GM19463 (cell line): ENCODE measurements at regions not wholly inside any gene's neighbourhood (a gene's known extent, or its start where the extent isn't known, plus 50 kb on each side); places are given as distances from the start of the nearest gene placed in this dataset.

Experiments
- ATAC-seq: cut with Tn5 transposase; IDR thresholded peaks from one replicate; pipeline ENCODE4 v1.9.1; 2021; ENCODE audit warnings: mild to moderate bottlenecking, moderate library complexity; ENCODE audit not compliant: unreplicated experiment

- ATAC-seq, result no peak
Measured at GRCh38 chr12:98048326-98048725, 467.1 kb upstream of the TMPO start.

- ATAC-seq, result no peak
Measured at GRCh38 chr12:98053202-98053601, 462.2 kb upstream of the TMPO start.

GRCh38 chr12:98057701-98058100 is 457.7 kb upstream of the TMPO start:
- ATAC-seq, result no peak

- ATAC-seq, result no peak
Measured at GRCh38 chr12:98058213-98058612, 457.2 kb upstream of the TMPO start.

GRCh38 chr12:98058838-98059237 is 456.6 kb upstream of the TMPO start:
- no peak for ATAC-seq

- no peak for ATAC-seq
Measured at GRCh38 chr12:98059659-98060343, 455.6 kb upstream of the TMPO start.

- no peak for ATAC-seq
Measured at GRCh38 chr12:98060411-98060810, 455.0 kb upstream of the TMPO start.

GRCh38 chr12:98062464-98063245 is 452.7 kb upstream of the TMPO start:
- no peak for ATAC-seq

- no peak for ATAC-seq
Measured at GRCh38 chr12:98064501-98064900, 450.9 kb upstream of the TMPO start.

GRCh38 chr12:98067795-98068194 is 447.6 kb upstream of the TMPO start:
- ATAC-seq, result no peak

- no peak for ATAC-seq
Measured at GRCh38 chr12:98073610-98074009, 441.8 kb upstream of the TMPO start.

GRCh38 chr12:98074286-98074685 is 441.1 kb upstream of the TMPO start:
- ATAC-seq, result no peak

GRCh38 chr12:98084391-98084790 is 431.0 kb upstream of the TMPO start:
- no peak for ATAC-seq

GRCh38 chr12:98085046-98085755 is 430.2 kb upstream of the TMPO start:
- ATAC-seq, result no peak

GRCh38 chr12:98090731-98091130 is 424.7 kb upstream of the TMPO start:
- no peak for ATAC-seq

GRCh38 chr12:98096436-98096835 is 419.0 kb upstream of the TMPO start:
- no peak for ATAC-seq

- no peak for ATAC-seq
Measured at GRCh38 chr12:98106031-98106683, 409.2 kb upstream of the TMPO start.

GRCh38 chr12:98109266-98109665 is 406.1 kb upstream of the TMPO start:
- ATAC-seq, result no peak

- no peak for ATAC-seq
Measured at GRCh38 chr12:98110536-98110935, 404.9 kb upstream of the TMPO start.

- no peak for ATAC-seq
Measured at GRCh38 chr12:98113548-98113947, 401.8 kb upstream of the TMPO start.

- no peak for ATAC-seq
Measured at GRCh38 chr12:98121963-98122362, 393.4 kb upstream of the TMPO start.
